ENCODE measurements at regions not wholly inside any gene's neighbourhood (a gene's known extent, or its start where the extent isn't known, plus 50 kb on each side); places are given as distances from the start of the nearest gene placed in this dataset.

DNA sequence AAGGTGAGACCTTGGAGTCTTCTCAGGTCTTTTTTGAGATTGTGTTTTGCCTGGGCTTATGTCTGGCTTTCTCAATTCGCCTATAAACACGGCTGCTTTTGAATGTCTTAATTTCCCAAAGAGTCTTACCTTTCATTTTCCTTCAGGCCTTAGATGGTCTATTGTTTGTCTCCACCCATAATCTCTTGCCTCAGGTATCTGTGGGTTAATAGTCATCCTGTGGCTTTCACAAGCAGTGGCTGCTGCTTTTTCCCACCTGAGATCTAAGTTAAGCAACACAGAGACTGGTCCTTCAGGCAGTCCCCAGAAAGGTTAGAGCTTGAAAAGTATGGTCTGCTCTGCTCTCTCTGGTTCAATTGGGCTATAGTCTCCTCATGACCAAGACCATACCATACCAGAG, 275.3 kb downstream of the INSIG2 start:
- Histone ChIP-seq H3K36me3 (no peaks in the 10 kb centered on the region), H3K9me3 (ENCODE audit: low read depth) (no peaks in the 10 kb centered on the region), H3K4me1 (ENCODE audit: low read depth) (no peaks in the 10 kb centered on the region), H3K4me3 (no peak overlapping the region), H3K27ac (no peak overlapping the region), H3K27me3 (no peaks in the 10 kb centered on the region)
- TF ChIP-seq, protein P1, sequence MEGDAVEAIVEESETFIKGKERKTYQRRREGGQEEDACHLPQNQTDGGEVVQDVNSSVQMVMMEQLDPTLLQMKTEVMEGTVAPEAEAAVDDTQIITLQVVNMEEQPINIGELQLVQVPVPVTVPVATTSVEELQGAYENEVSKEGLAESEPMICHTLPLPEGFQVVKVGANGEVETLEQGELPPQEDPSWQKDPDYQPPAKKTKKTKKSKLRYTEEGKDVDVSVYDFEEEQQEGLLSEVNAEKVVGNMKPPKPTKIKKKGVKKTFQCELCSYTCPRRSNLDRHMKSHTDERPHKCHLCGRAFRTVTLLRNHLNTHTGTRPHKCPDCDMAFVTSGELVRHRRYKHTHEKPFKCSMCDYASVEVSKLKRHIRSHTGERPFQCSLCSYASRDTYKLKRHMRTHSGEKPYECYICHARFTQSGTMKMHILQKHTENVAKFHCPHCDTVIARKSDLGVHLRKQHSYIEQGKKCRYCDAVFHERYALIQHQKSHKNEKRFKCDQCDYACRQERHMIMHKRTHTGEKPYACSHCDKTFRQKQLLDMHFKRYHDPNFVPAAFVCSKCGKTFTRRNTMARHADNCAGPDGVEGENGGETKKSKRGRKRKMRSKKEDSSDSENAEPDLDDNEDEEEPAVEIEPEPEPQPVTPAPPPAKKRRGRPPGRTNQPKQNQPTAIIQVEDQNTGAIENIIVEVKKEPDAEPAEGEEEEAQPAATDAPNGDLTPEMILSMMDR (IDR thresholded peaks at IDR 0.05; ENCODE audit: low read depth, low read length): no peak
- no peak for DNase-seq (ENCODE audit: low read depth in 1 of 2, low spot score in 1 of 2)

DNA sequence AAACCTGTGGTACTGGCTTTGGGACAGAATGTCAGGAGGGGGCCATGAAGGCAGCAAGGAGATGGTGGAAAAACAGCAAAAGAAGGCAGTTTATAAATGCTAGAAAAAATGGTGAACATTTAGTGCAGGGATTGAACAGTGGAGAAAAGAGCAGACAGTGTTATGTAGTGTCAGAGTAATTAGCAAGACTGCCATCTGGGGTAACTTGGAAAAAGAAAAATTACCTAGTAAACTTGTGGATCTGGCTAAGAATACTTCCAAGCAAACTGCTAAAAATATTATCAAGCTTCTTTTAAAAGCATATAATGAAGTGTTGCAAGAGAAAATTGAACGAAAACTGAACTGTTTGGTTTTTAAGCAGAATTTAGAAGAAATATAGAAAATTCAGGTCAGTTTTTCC, 267.8 kb downstream of the INSIG2 start:
- no peak overlapping the region for H3K27ac ChIP-seq
- DNase-seq (ENCODE audit: low read depth in 1 of 2, low spot score in 1 of 2): no peak
- TF ChIP-seq, protein P1 (IDR thresholded peaks at IDR 0.05; ENCODE audit: low read depth, low read length): no peak
- no peak overlapping the region for H3K4me3 ChIP-seq
- no peaks in the 10 kb centered on the region for H3K9me3 ChIP-seq (ENCODE audit: low read depth)
- H3K27me3 ChIP-seq: no peaks in the 10 kb centered on the region
- no peaks in the 10 kb centered on the region for H3K4me1 ChIP-seq (ENCODE audit: low read depth)
- H3K36me3 ChIP-seq: no peaks in the 10 kb centered on the region

DNA sequence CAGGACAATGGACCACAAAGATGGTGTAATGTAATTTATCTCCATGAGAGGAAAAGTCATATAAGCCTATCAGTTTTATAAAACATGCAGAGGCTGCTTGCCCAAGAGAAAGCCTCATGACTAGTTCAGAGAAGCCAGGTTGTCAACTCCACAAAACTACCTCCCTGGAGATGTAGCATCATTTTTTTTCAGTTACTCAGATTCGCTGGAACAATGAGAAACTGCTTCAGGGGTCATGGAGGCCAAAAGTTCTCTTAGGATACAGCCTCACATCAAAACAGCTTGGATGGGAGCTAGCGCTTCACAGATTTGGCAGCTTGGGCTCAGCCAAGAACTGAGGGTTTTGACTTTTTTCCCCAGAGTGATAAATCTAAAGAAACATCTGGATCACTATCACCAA, 263.5 kb downstream of the INSIG2 start:
- no peak for DNase-seq (ENCODE audit: low read depth in 1 of 2, low spot score in 1 of 2)
- Histone ChIP-seq H3K27ac (no peak overlapping the region), H3K4me1 (ENCODE audit: low read depth) (peaks cover 3% of the 10 kb centered on the region), H3K36me3 (no peaks in the 10 kb centered on the region), H3K9me3 (ENCODE audit: low read depth) (no peaks in the 10 kb centered on the region), H3K4me3 (no peak overlapping the region), H3K27me3 (no peaks in the 10 kb centered on the region)
- TF ChIP-seq, protein P1 (IDR thresholded peaks at IDR 0.05; ENCODE audit: low read depth, low read length): no peak

DNA sequence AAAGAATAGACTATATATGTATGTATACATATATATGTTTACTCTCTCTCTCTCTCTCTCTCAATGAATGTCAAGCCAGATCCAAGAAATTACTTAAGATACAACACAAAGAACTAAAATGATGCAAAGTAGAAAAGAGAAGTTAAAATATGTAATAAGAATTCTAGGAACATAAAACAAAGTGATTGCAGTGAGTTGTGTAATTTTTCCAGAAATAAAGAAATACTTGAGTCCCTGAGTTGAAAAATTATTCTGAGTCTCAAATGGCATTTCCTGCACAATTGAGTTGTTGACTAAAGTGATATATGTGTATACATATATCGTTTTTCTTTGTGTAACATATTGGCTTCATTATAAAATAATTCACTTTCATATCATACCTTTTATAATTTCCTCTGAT, 262.4 kb downstream of the INSIG2 start:
- Histone ChIP-seq H3K9me3 (ENCODE audit: low read depth) (no peaks in the 10 kb centered on the region), H3K27ac (no peak overlapping the region), H3K4me1 (ENCODE audit: low read depth) (peaks cover 7% of the 10 kb centered on the region), H3K27me3 (no peaks in the 10 kb centered on the region), H3K4me3 (no peak overlapping the region), H3K36me3 (no peaks in the 10 kb centered on the region)
- TF ChIP-seq, protein P1 (IDR thresholded peaks at IDR 0.05; ENCODE audit: low read depth, low read length): no peak
- no peak for DNase-seq (ENCODE audit: low read depth in 1 of 2, low spot score in 1 of 2)

DNA sequence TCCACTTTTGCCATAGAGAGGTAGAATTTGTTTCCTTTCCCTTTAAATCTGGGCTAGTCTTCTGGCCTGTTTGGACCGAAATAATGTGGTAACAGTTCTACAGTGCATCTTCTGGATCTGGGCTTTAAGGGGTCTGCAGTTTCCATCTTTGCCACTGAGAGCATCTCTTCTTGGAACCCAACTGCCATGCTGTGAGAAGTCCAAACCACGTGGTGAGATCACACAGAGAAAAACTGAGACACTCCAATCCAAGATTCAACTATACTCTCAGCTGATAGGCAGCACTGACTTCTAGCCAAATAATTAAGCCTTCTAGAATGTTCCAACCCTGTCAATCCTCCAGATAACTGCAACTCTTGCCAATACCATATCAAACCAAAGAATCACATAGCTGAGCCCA, 261.1 kb downstream of the INSIG2 start:
- TF ChIP-seq, protein P1 (IDR thresholded peaks at IDR 0.05; ENCODE audit: low read depth, low read length): no peak
- Histone ChIP-seq H3K4me3 (no peak overlapping the region), H3K27ac (no peak overlapping the region), H3K27me3 (no peaks in the 10 kb centered on the region), H3K9me3 (ENCODE audit: low read depth) (no peaks in the 10 kb centered on the region), H3K36me3 (no peaks in the 10 kb centered on the region), H3K4me1 (ENCODE audit: low read depth) (peaks cover 7% of the 10 kb centered on the region)
- no peak for DNase-seq (ENCODE audit: low read depth in 1 of 2, low spot score in 1 of 2)
